Panc1 (cell line): ENCODE measurements at regions not wholly inside any gene's neighbourhood (a gene's known extent, or its start where the extent isn't known, plus 50 kb on each side); places are given as distances from the start of the nearest gene placed in this dataset.

ENCODE experiments used
- TF ChIP-seq, protein P1 (sequence below), 2 experiments: IDR thresholded peaks; 2 replicates each; pipeline ENCODE4 v1.6.1; 2011 to 2012; ENCODE audit warnings: low read depth in 2 of 2, control low read depth in 1 of 2, low read length in 1 of 2, mild to moderate bottlenecking in 1 of 2, moderate library complexity in 1 of 2; ENCODE audit not compliant: insufficient read depth in 1 of 2
- TF ChIP-seq, protein P2 (sequence below): fragments of 450-650 bp; IDR thresholded peaks from 2 replicates; pipeline ENCODE4 v1.5.1; 2017; ENCODE audit warnings: mild to moderate bottlenecking

DNA sequence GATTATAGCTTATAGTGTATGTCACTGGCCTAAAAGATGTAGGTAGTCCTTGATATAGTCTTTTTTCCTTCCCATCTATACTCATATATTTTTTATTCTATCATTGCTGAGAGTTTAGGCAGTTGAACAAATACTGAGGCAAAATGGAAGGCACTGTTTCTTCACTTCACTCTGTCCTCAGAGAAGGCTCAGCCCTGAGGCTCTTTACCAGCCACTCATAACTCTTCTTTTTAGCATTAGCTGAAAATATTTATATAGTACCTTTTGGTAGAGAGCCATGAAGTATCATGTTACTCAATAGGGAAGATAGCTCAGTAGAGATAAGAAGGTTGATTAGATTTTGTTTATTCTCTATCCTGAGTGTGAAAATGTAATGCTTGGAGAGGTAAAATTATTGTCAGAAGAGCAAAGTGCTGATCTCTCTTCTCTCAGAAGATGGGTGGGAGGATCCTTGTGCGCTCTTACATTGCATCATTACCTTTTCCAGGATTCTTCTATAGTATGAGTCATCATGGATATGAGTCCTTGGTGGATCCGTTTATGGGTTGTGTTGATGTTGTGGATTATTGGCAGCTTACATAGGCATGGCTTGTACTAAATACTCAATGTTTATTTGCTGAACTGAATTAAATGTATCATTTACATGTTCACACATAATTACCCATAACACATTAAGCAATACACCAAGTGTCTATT lies 88.1 kb downstream of the ANXA1 start:
- TF ChIP-seq, protein P1, sequence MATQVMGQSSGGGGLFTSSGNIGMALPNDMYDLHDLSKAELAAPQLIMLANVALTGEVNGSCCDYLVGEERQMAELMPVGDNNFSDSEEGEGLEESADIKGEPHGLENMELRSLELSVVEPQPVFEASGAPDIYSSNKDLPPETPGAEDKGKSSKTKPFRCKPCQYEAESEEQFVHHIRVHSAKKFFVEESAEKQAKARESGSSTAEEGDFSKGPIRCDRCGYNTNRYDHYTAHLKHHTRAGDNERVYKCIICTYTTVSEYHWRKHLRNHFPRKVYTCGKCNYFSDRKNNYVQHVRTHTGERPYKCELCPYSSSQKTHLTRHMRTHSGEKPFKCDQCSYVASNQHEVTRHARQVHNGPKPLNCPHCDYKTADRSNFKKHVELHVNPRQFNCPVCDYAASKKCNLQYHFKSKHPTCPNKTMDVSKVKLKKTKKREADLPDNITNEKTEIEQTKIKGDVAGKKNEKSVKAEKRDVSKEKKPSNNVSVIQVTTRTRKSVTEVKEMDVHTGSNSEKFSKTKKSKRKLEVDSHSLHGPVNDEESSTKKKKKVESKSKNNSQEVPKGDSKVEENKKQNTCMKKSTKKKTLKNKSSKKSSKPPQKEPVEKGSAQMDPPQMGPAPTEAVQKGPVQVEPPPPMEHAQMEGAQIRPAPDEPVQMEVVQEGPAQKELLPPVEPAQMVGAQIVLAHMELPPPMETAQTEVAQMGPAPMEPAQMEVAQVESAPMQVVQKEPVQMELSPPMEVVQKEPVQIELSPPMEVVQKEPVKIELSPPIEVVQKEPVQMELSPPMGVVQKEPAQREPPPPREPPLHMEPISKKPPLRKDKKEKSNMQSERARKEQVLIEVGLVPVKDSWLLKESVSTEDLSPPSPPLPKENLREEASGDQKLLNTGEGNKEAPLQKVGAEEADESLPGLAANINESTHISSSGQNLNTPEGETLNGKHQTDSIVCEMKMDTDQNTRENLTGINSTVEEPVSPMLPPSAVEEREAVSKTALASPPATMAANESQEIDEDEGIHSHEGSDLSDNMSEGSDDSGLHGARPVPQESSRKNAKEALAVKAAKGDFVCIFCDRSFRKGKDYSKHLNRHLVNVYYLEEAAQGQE (IDR thresholded peaks at IDR 0.05; ENCODE audit: insufficient read depth in 1 of 2, low read depth in 2 of 2, low read length in 1 of 2), result no peak
- TF ChIP-seq, protein P2, sequence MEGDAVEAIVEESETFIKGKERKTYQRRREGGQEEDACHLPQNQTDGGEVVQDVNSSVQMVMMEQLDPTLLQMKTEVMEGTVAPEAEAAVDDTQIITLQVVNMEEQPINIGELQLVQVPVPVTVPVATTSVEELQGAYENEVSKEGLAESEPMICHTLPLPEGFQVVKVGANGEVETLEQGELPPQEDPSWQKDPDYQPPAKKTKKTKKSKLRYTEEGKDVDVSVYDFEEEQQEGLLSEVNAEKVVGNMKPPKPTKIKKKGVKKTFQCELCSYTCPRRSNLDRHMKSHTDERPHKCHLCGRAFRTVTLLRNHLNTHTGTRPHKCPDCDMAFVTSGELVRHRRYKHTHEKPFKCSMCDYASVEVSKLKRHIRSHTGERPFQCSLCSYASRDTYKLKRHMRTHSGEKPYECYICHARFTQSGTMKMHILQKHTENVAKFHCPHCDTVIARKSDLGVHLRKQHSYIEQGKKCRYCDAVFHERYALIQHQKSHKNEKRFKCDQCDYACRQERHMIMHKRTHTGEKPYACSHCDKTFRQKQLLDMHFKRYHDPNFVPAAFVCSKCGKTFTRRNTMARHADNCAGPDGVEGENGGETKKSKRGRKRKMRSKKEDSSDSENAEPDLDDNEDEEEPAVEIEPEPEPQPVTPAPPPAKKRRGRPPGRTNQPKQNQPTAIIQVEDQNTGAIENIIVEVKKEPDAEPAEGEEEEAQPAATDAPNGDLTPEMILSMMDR, result no peak
